ENCODE measurements at regions not wholly inside any gene's neighbourhood (a gene's known extent, or its start where the extent isn't known, plus 50 kb on each side); places are given as distances from the start of the nearest gene placed in this dataset.

DNA sequence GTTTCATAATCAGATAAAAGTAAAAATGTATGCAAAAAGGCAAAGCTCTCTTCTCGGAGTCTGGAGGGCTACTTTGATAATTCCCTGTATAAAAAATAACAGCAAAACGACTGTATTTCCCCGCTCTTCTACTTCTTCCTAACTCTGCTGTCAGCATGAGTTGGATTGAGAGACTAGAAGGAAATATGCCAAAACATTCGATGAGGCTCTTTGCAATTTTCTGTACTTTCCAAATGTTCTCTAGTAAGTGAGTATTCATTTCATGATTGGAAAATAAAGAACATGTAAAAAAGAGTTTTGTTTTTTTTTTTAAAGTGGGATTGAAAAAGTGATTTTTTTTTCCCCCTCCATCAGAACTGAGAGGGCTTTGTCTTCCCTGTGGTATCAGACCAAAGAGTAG, 677.5 kb downstream of the ACTL7B start:
- TF ChIP-seq, protein P1, sequence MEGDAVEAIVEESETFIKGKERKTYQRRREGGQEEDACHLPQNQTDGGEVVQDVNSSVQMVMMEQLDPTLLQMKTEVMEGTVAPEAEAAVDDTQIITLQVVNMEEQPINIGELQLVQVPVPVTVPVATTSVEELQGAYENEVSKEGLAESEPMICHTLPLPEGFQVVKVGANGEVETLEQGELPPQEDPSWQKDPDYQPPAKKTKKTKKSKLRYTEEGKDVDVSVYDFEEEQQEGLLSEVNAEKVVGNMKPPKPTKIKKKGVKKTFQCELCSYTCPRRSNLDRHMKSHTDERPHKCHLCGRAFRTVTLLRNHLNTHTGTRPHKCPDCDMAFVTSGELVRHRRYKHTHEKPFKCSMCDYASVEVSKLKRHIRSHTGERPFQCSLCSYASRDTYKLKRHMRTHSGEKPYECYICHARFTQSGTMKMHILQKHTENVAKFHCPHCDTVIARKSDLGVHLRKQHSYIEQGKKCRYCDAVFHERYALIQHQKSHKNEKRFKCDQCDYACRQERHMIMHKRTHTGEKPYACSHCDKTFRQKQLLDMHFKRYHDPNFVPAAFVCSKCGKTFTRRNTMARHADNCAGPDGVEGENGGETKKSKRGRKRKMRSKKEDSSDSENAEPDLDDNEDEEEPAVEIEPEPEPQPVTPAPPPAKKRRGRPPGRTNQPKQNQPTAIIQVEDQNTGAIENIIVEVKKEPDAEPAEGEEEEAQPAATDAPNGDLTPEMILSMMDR (IDR thresholded peaks at IDR 0.05) = no peak
- no peak for TF ChIP-seq POLR2A (IDR thresholded peaks at IDR 0.05)
- no peak for TF ChIP-seq EP300 (IDR thresholded peaks at IDR 0.05)
- no peak for TF ChIP-seq POLR2AphosphoS5 (IDR thresholded peaks at IDR 0.05)
